Retinal pigment epithelial cell (primary cell): ENCODE measurements at regions not wholly inside any gene's neighbourhood (a gene's known extent, or its start where the extent isn't known, plus 50 kb on each side); places are given as distances from the start of the nearest gene placed in this dataset.

ENCODE experiments used
- DNase-seq: peaks from one replicate; pipeline ENCODE4 v3.0.0-alpha.2; 2010; ENCODE audit warnings: low read depth
- H3K4me3 ChIP-seq: 2 replicates; pipeline ENCODE4 v1.5.1; 2011; ENCODE audit warnings: mild to moderate bottlenecking, low read length, control low read depth, moderate library complexity
- CTCF ChIP-seq: conservative IDR thresholded peaks from 2 replicates; pipeline ENCODE4 v1.5.1; 2011; ENCODE audit warnings: low read depth, low read length, control low read depth, inconsistent platforms

GRCh38 chr10:63878428-63878827, 357.2 kb downstream of the REEP3 start:
- no peak for DNase-seq
- no peak overlapping the region for H3K4me3 ChIP-seq
- no peak for TF ChIP-seq CTCF

- no peak for DNase-seq
- no peak overlapping the region for H3K4me3 ChIP-seq
- no peak for TF ChIP-seq CTCF
These were observed 362.7 kb downstream of the REEP3 start for GRCh38 chr10:63883861-63884260.

- no peak overlapping the region for H3K4me3 ChIP-seq
- no peak for TF ChIP-seq CTCF
- no peak for DNase-seq
These were observed 363.2 kb downstream of the REEP3 start for GRCh38 chr10:63884426-63884825.

GRCh38 chr10:63885156-63885555, 364.0 kb downstream of the REEP3 start:
- TF ChIP-seq CTCF: no peak
- no peak overlapping the region for H3K4me3 ChIP-seq
- DNase-seq: no peak

- no peak overlapping the region for H3K4me3 ChIP-seq
- no peak for DNase-seq
- TF ChIP-seq CTCF: no peak
These were observed 365.3 kb downstream of the REEP3 start for GRCh38 chr10:63886281-63887022.

- H3K4me3 ChIP-seq: no peak overlapping the region
- peak; percentile 40 for TF ChIP-seq CTCF
- no peak for DNase-seq
These were observed 365.9 kb downstream of the REEP3 start for GRCh38 chr10:63887023-63887589.
